HG02763 (cell line): ENCODE measurements at regions not wholly inside any gene's neighbourhood (a gene's known extent, or its start where the extent isn't known, plus 50 kb on each side); places are given as distances from the start of the nearest gene placed in this dataset.
A peak's percentile ranks its signal among the peaks of the same experiment; 100 is the strongest.
"Not testable (repeated sequence)": the region's sequence is repeated elsewhere in the genome, so short reads cannot be mapped to it uniquely, and the experiment has no call there.

ENCODE experiments used
- ATAC-seq: cut with Tn5 transposase; IDR thresholded peaks from one replicate; pipeline ENCODE4 v1.9.1; 2021; ENCODE audit warnings: mild to moderate bottlenecking, moderate library complexity; ENCODE audit not compliant: unreplicated experiment

GRCh38 chr6:37078814-37079213, 73.4 kb downstream of the FGD2 start:
- no peak for ATAC-seq

- ATAC-seq: no peak
Measured at GRCh38 chr6:37081042-37081607, 75.7 kb downstream of the FGD2 start.

GRCh38 chr6:37082390-37083130, 77.1 kb downstream of the FGD2 start:
- ATAC-seq: no peak

- ATAC-seq: no peak
Measured at GRCh38 chr6:37083243-37084138, 78.0 kb downstream of the FGD2 start.

GRCh38 chr6:37084665-37085064, 79.2 kb downstream of the FGD2 start:
- not testable (repeated sequence) for ATAC-seq

GRCh38 chr6:37085198-37085597, 79.7 kb downstream of the FGD2 start:
- ATAC-seq: no peak

- ATAC-seq: no peak
Measured at GRCh38 chr6:37088897-37089296, 81.1 kb upstream of the PIM1 start.

- ATAC-seq: no peak
Measured at GRCh38 chr6:37089783-37090182, 80.2 kb upstream of the PIM1 start.

- ATAC-seq: not testable (repeated sequence)
Measured at GRCh38 chr6:37091104-37091503, 78.8 kb upstream of the PIM1 start.

GRCh38 chr6:37091586-37091985, 78.4 kb upstream of the PIM1 start:
- ATAC-seq: not testable (repeated sequence)

GRCh38 chr6:37092923-37093727, 76.8 kb upstream of the PIM1 start:
- no peak for ATAC-seq

- no peak for ATAC-seq
Measured at GRCh38 chr6:37093728-37094069, 76.3 kb upstream of the PIM1 start.

GRCh38 chr6:37095997-37096396, 74.0 kb upstream of the PIM1 start:
- no peak for ATAC-seq

GRCh38 chr6:37097335-37097734, 72.6 kb upstream of the PIM1 start:
- no peak for ATAC-seq

GRCh38 chr6:37099442-37099841, 70.5 kb upstream of the PIM1 start:
- no peak for ATAC-seq

GRCh38 chr6:37100745-37101144, 69.2 kb upstream of the PIM1 start:
- ATAC-seq: no peak

GRCh38 chr6:37101991-37102298, 68.0 kb upstream of the PIM1 start:
- no peak for ATAC-seq

GRCh38 chr6:37102299-37103168, 67.4 kb upstream of the PIM1 start:
- peak; percentile 81 for ATAC-seq

- no peak for ATAC-seq
Measured at GRCh38 chr6:37103169-37104039, 66.5 kb upstream of the PIM1 start.
